ENCODE measurements at regions not wholly inside any gene's neighbourhood (a gene's known extent, or its start where the extent isn't known, plus 50 kb on each side); places are given as distances from the start of the nearest gene placed in this dataset.

DNA sequence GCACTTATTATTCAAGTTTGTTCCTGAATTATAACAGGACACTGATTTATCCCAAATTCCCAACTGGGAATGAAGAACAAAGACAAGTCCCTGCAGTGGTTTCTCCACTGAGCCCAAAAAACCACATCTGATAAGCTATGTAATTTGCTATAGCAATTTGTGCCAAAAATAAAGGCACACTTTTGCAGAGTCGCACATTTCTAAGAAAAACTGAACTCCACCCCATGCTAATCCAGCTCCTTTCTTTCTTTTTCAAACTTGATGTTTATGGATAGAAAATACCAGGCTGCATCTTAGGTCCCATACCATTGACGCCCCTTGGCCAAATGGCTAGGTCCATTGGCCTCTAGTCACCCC, 170.2 kb upstream of the CITED2 start:
- TF ChIP-seq, protein P1, sequence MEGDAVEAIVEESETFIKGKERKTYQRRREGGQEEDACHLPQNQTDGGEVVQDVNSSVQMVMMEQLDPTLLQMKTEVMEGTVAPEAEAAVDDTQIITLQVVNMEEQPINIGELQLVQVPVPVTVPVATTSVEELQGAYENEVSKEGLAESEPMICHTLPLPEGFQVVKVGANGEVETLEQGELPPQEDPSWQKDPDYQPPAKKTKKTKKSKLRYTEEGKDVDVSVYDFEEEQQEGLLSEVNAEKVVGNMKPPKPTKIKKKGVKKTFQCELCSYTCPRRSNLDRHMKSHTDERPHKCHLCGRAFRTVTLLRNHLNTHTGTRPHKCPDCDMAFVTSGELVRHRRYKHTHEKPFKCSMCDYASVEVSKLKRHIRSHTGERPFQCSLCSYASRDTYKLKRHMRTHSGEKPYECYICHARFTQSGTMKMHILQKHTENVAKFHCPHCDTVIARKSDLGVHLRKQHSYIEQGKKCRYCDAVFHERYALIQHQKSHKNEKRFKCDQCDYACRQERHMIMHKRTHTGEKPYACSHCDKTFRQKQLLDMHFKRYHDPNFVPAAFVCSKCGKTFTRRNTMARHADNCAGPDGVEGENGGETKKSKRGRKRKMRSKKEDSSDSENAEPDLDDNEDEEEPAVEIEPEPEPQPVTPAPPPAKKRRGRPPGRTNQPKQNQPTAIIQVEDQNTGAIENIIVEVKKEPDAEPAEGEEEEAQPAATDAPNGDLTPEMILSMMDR (IDR thresholded peaks at IDR 0.05): no peak
- TF ChIP-seq POLR2A (IDR thresholded peaks at IDR 0.05): no peak
